NCI-H774 (cell line): ENCODE measurements at regions not wholly inside any gene's neighbourhood (a gene's known extent, or its start where the extent isn't known, plus 50 kb on each side); places are given as distances from the start of the nearest gene placed in this dataset.

Experiments used
- DNase-seq: peaks from one replicate; lab custom pipeline; 2025; lab: John Stamatoyannopoulos, UW

- DNase-seq = no peak
Observed at GRCh38 chr5:148708854-148709253, 54.5 kb upstream of the HTR4 start.

GRCh38 chr5:148711961-148712360, 57.6 kb upstream of the HTR4 start:
- no peak for DNase-seq

- DNase-seq = no peak
Observed at GRCh38 chr5:148713735-148714508, 59.6 kb upstream of the HTR4 start.

GRCh38 chr5:148716716-148717115, 62.4 kb upstream of the HTR4 start:
- DNase-seq = no peak

- DNase-seq = no peak
Observed at GRCh38 chr5:148717668-148718067, 63.3 kb upstream of the HTR4 start.

- DNase-seq = no peak
Observed at GRCh38 chr5:148719605-148720004, 65.3 kb upstream of the HTR4 start.

- no peak for DNase-seq
Observed at GRCh38 chr5:148720257-148720656, 65.9 kb upstream of the HTR4 start.

- DNase-seq = no peak
Observed at GRCh38 chr5:148723143-148723542, 68.8 kb upstream of the HTR4 start.

GRCh38 chr5:148725675-148726074, 71.3 kb upstream of the HTR4 start:
- DNase-seq = no peak

- no peak for DNase-seq
Observed at GRCh38 chr5:148729182-148729581, 74.9 kb upstream of the HTR4 start.

GRCh38 chr5:148730270-148730669, 75.9 kb upstream of the HTR4 start:
- DNase-seq = no peak

GRCh38 chr5:148730942-148731898, 76.9 kb upstream of the HTR4 start:
- peak; percentile 77 for DNase-seq

- DNase-seq = no peak
Observed at GRCh38 chr5:148732692-148733091, 78.4 kb upstream of the HTR4 start.

- DNase-seq = peak; percentile 62
Observed at GRCh38 chr5:148733601-148734438, 79.5 kb upstream of the HTR4 start.

- no peak for DNase-seq
Observed at GRCh38 chr5:148734518-148734917, 80.2 kb upstream of the HTR4 start.

GRCh38 chr5:148735301-148735835, 81.0 kb upstream of the HTR4 start:
- no peak for DNase-seq

GRCh38 chr5:148739023-148739422, 84.7 kb upstream of the HTR4 start:
- DNase-seq = no peak

- no peak for DNase-seq
Observed at GRCh38 chr5:148739524-148739923, 85.2 kb upstream of the HTR4 start.

GRCh38 chr5:148740079-148740858, 85.9 kb upstream of the HTR4 start:
- no peak for DNase-seq

GRCh38 chr5:148740966-148741742, 85.3 kb upstream of the ADRB2 start:
- peak; percentile 31 for DNase-seq
